ENCODE measurements at regions not wholly inside any gene's neighbourhood (a gene's known extent, or its start where the extent isn't known, plus 50 kb on each side); places are given as distances from the start of the nearest gene placed in this dataset.

DNA sequence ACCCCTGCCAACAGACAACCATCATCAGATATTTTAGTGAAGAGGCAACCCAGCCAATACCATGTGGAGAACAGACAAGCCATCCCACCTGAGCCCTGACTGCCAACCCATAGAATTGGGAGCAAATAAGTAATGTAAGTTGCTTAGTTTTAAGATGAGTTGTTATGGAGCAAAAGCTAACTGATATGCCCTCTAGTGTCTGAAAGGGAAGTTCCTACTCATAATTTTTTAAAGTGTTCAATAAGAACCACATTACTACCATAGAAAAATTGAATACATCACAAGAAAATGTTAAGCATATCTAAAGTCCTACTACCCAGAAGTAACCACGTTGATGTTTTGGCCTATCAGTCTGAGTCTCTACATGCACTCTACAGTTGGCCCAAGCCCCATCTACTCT, 50.8 kb upstream of the SLC36A4 start:
- no peak for TF ChIP-seq EZH2 (IDR thresholded peaks at IDR 0.05; ENCODE audit: low read length, unreplicated experiment)
- TF ChIP-seq CTCF (conservative IDR thresholded peaks at IDR 0.05; ENCODE audit: low read depth, low read length): peak; percentile 67
- TF ChIP-seq EZH2phosphoT487 (IDR thresholded peaks at IDR 0.05; ENCODE audit: borderline replicate concordance, low read length): no peak
- ATAC-seq: peak; percentile 38; the same call in 1 of the 2 replicates
- H3K79me2 ChIP-seq (ENCODE audit: low read length): no peaks in the 10 kb centered on the region
- H3K27me3 ChIP-seq (ENCODE audit: low read length): no peaks in the 10 kb centered on the region
- no peaks in the 10 kb centered on the region for H3K36me3 ChIP-seq (ENCODE audit: low read depth, low read length)
- no peaks in the 10 kb centered on the region for H4K20me1 ChIP-seq (ENCODE audit: low read length)
- no peak overlapping the region for H3K4me3 ChIP-seq (ENCODE audit: low read length)
- peak; percentile 39 for DNase-seq
- ChIA-PET CTCF (interaction anchor here (0.9 kb wide), 1 partner anchor 189 kb away, joined by 5 read pairs; no protein-coding TSS in a partner anchor), POLR2A (ENCODE audit: unreplicated experiment) (interaction anchor here (0.6 kb wide), 1 partner anchor 9 kb away, joined by 3 read pairs; no protein-coding TSS in a partner anchor)
- no peak overlapping the region for H3K9ac ChIP-seq (ENCODE audit: low read length)
- no peaks in the 10 kb centered on the region for H3K9me3 ChIP-seq (ENCODE audit: low read length)
- no peaks in the 10 kb centered on the region for H3F3A ChIP-seq (ENCODE audit: low read length, unreplicated experiment)
- no peak overlapping the region for H3K4me2 ChIP-seq (ENCODE audit: low read length)
- BruUV-seq (replicated peaks): no TSS peak
- H3K9me2 ChIP-seq (replicated peaks; ENCODE audit: low read length): no peaks in the 10 kb centered on the region
- no peak overlapping the region for H3K27ac ChIP-seq (ENCODE audit: low read length)
- H2AFZ ChIP-seq (ENCODE audit: low read length): no peak overlapping the region
- no peaks in the 10 kb centered on the region for H3K4me1 ChIP-seq (ENCODE audit: insufficient read depth, low read length)
- intact Hi-C loops (cut with micrococcal nuclease): no loop called here

- no peak overlapping the region for H3K9ac ChIP-seq (ENCODE audit: low read length)
- H3K4me3 ChIP-seq (ENCODE audit: low read length): no peak overlapping the region
- intact Hi-C loops (cut with micrococcal nuclease): no loop called here
- no peak for ATAC-seq
- BruUV-seq (replicated peaks): no TSS peak
- no peak for TF ChIP-seq EZH2phosphoT487 (IDR thresholded peaks at IDR 0.05; ENCODE audit: borderline replicate concordance, low read length)
- TF ChIP-seq EZH2 (IDR thresholded peaks at IDR 0.05; ENCODE audit: low read length, unreplicated experiment): no peak
- TF ChIP-seq CTCF (conservative IDR thresholded peaks at IDR 0.05; ENCODE audit: low read depth, low read length): no peak
- no peaks in the 10 kb centered on the region for H3K36me3 ChIP-seq (ENCODE audit: low read depth, low read length)
- no peak overlapping the region for H2AFZ ChIP-seq (ENCODE audit: low read length)
- H3K27ac ChIP-seq (ENCODE audit: low read length): no peak overlapping the region
- CTCF ChIA-PET: interaction anchor here (0.7 to 0.9 kb wide), 2 partner anchors 188 to 816 kb away, joined by 3 to 5 read pairs; no protein-coding TSS in a partner anchor
- no peaks in the 10 kb centered on the region for H4K20me1 ChIP-seq (ENCODE audit: low read length)
- H3K4me1 ChIP-seq (ENCODE audit: insufficient read depth, low read length): no peaks in the 10 kb centered on the region
- no peak for DNase-seq
- POLR2A ChIA-PET (ENCODE audit: unreplicated experiment): no interaction called here
- no peaks in the 10 kb centered on the region for H3K9me2 ChIP-seq (replicated peaks; ENCODE audit: low read length)
- H3K27me3 ChIP-seq (ENCODE audit: low read length): no peaks in the 10 kb centered on the region
- no peaks in the 10 kb centered on the region for H3K79me2 ChIP-seq (ENCODE audit: low read length)
- H3F3A ChIP-seq (ENCODE audit: low read length, unreplicated experiment): no peaks in the 10 kb centered on the region
- no peaks in the 10 kb centered on the region for H3K9me3 ChIP-seq (ENCODE audit: low read length)
- H3K4me2 ChIP-seq (ENCODE audit: low read length): no peak overlapping the region
These were observed 51.8 kb upstream of the SLC36A4 start for GRCh38 chr11:93249459-93250220.

GRCh38 chr11:93250326-93250725, 52.5 kb upstream of the SLC36A4 start:
- DNase-seq (no peak), ATAC-seq (no peak)
- Histone ChIP-seq H3K36me3 (ENCODE audit: low read depth, low read length) (no peaks in the 10 kb centered on the region), H2AFZ (ENCODE audit: low read length) (no peak overlapping the region), H3K4me1 (ENCODE audit: insufficient read depth, low read length) (no peaks in the 10 kb centered on the region), H4K20me1 (ENCODE audit: low read length) (no peaks in the 10 kb centered on the region), H3K9ac (ENCODE audit: low read length) (no peak overlapping the region), H3K27me3 (ENCODE audit: low read length) (no peaks in the 10 kb centered on the region), H3F3A (ENCODE audit: low read length, unreplicated experiment) (no peaks in the 10 kb centered on the region), H3K4me2 (ENCODE audit: low read length) (no peak overlapping the region), H3K4me3 (ENCODE audit: low read length) (no peak overlapping the region), H3K9me3 (ENCODE audit: low read length) (no peaks in the 10 kb centered on the region), H3K9me2 (replicated peaks; ENCODE audit: low read length) (no peaks in the 10 kb centered on the region), H3K27ac (ENCODE audit: low read length) (no peak overlapping the region), H3K79me2 (ENCODE audit: low read length) (no peaks in the 10 kb centered on the region)
- no TSS peak for BruUV-seq (replicated peaks)
- TF ChIP-seq EZH2phosphoT487 (IDR thresholded peaks at IDR 0.05; ENCODE audit: borderline replicate concordance, low read length) (no peak), EZH2 (IDR thresholded peaks at IDR 0.05; ENCODE audit: low read length, unreplicated experiment) (no peak), CTCF (conservative IDR thresholded peaks at IDR 0.05; ENCODE audit: low read depth, low read length) (no peak)
- intact Hi-C loops (cut with micrococcal nuclease): no loop called here
- ChIA-PET POLR2A (ENCODE audit: unreplicated experiment) (no interaction called here), CTCF (no interaction called here)
